ENCODE measurements at regions not wholly inside any gene's neighbourhood (a gene's known extent, or its start where the extent isn't known, plus 50 kb on each side); places are given as distances from the start of the nearest gene placed in this dataset.

DNA sequence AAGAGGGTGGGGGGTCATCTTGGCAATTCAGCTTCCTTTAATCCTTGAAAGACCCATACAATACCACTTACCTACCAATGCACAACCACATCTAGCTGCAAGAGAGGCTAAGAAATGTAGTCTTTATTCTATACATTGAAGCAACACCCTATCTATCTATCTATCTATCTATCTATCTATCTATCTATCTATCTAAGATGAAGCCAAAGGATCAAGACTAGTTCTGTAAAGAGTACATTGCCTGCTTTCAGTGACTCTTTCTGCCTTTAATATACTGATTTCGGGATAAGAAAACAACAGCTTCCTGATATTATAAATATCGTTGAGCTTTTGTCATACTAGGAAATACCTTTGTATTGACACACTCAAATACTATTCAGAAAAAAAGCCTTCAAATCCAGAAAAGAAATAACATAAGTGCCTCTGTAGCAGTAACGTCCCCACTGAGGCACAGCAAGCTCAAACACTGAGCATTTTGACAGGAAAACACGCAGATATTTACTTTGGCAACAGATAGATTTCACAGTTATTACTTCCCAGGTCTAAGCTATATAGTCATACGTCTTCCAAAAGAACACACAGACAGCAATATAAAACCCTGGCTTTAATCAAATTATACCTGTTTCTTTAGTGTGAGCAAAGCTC lies 139.4 kb upstream of the SERTAD2 start:
- peaks cover 0 to 3% of the 10 kb centered on the region in 2 donors for H3K27me3 Mint-ChIP-seq
- ChIA-PET CTCF (interaction anchor here (0.5 to 0.6 kb wide), 2 partner anchors 38 to 481 kb away, joined by 3 read pairs; no protein-coding TSS in a partner anchor), POLR2A (interaction anchor here in 1 of 2 donors (0.6 kb wide), 2 partner anchors 92 to 178 kb away, joined by 3 read pairs; no protein-coding TSS in a partner anchor)
- H3K27ac ChIP-seq (ENCODE audit: low read length), result no peak overlapping the region
- H3K27ac Mint-ChIP-seq, result no peak overlapping the region
- no peak overlapping the region for H3K4me3 Mint-ChIP-seq
- H3K9me3 Mint-ChIP-seq, result no peaks in the 10 kb centered on the region
- WGBS (ENCODE audit: insufficient coverage), result 100% methylated on average over 2 of the region's 5 CpGs
- H3K4me1 Mint-ChIP-seq, result no peaks in the 10 kb centered on the region
- ATAC-seq (replicated peaks in 1 of 4) (no peak), DNase-seq (no peak)
- peaks cover 0 to 2% of the 10 kb centered on the region in 2 experiments for H3K4me1 ChIP-seq (ENCODE audit: control insufficient read depth in 1 of 2, extremely low read depth in 1 of 2, insufficient read depth in 2 of 2, low read length in 2 of 2)
- H3K4me3 ChIP-seq (ENCODE audit: control insufficient read depth in 1 of 2, extremely low read depth in 1 of 2, low read length in 1 of 2), result no peak overlapping the region
- H3K36me3 Mint-ChIP-seq, result no peaks in the 10 kb centered on the region
- H3K27me3 ChIP-seq (replicated peaks in 1 of 2; ENCODE audit: control insufficient read depth in 2 of 2, extremely low read depth in 1 of 2, insufficient read depth in 2 of 2, low read length in 1 of 2), result no peaks in the 10 kb centered on the region
- H3K9me3 ChIP-seq, result no peaks in the 10 kb centered on the region
- no peaks in the 10 kb centered on the region for H3K36me3 ChIP-seq (ENCODE audit: control insufficient read depth in 2 of 2, extremely low read depth in 1 of 2, insufficient read depth in 1 of 2, low read length in 1 of 2)

DNA sequence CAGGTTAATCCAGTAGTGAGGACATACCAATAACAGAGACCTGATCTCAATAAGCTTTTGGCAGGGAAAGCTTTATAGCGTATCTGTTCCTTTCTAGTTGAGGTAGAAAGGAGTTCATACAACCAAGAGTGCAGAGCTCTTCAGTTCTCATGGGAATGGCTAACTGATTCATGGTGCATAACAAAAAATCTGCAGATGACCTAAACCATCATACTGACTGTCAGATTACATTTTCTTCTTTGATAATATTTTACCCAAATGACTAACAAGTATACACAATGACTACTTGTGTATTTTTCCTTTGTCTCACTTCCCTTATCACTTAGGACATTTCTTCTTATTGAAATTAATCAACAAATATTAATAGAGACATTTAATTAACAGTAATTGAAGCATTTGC lies 140.0 kb upstream of the SERTAD2 start:
- ChIA-PET POLR2A (interaction anchor here in 1 of 2 donors (0.6 kb wide), 1 partner anchor 93 kb away, joined by 3 read pairs; no protein-coding TSS in a partner anchor), CTCF (no interaction called here)
- ATAC-seq (replicated peaks in 1 of 4) (no peak), DNase-seq (no peak)
- WGBS (ENCODE audit: insufficient coverage), result no CpG with 5 or more reads among the region's 1 CpG
- Mint-ChIP-seq H3K9me3 (no peaks in the 10 kb centered on the region), H3K27me3 (peaks cover 0 to 3% of the 10 kb centered on the region in 2 donors), H3K4me1 (no peaks in the 10 kb centered on the region), H3K4me3 (no peak overlapping the region), H3K36me3 (no peaks in the 10 kb centered on the region), H3K27ac (no peak overlapping the region)
- Histone ChIP-seq H3K27me3 (replicated peaks in 1 of 2; ENCODE audit: control insufficient read depth in 2 of 2, extremely low read depth in 1 of 2, insufficient read depth in 2 of 2, low read length in 1 of 2) (no peaks in the 10 kb centered on the region), H3K36me3 (ENCODE audit: control insufficient read depth in 2 of 2, extremely low read depth in 1 of 2, insufficient read depth in 1 of 2, low read length in 1 of 2) (no peaks in the 10 kb centered on the region), H3K4me1 (ENCODE audit: control insufficient read depth in 1 of 2, extremely low read depth in 1 of 2, insufficient read depth in 2 of 2, low read length in 2 of 2) (peaks cover 0 to 2% of the 10 kb centered on the region in 2 experiments), H3K27ac (ENCODE audit: low read length) (no peak overlapping the region), H3K9me3 (no peaks in the 10 kb centered on the region), H3K4me3 (ENCODE audit: control insufficient read depth in 1 of 2, extremely low read depth in 1 of 2, low read length in 1 of 2) (no peak overlapping the region)

DNA sequence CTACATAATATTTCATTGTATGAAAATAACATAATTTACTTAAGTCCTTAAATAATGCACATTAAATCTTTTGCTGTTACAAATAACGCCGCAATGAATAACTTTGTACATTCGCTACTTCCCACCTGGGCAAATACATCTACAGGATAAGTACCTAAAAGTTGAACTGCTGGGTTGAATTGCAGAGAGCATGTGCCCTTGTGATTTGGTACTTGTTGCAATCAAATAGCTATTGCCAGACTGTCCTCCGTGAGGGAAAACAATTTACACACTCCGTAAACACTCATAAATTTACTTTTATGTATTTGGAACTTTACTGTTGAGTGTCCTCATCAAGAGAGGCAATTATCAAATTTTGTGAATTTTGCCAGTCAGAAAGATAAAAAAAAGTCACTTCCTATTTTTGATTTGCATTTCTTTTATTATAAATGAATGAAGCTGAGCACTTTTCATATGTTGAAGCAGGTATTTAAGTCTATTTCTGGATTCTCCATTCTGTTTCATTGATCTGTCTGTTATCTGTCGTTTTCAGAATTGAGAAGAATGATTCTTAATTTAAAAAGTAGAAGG lies 140.8 kb upstream of the SERTAD2 start:
- no peaks in the 10 kb centered on the region for H3K9me3 Mint-ChIP-seq
- H3K4me3 Mint-ChIP-seq, result no peak overlapping the region
- peaks cover 0 to 2% of the 10 kb centered on the region in 2 experiments for H3K4me1 ChIP-seq (ENCODE audit: control insufficient read depth in 1 of 2, extremely low read depth in 1 of 2, insufficient read depth in 2 of 2, low read length in 2 of 2)
- H3K4me1 Mint-ChIP-seq, result no peaks in the 10 kb centered on the region
- DNase-seq (no peak), ATAC-seq (replicated peaks in 1 of 4) (no peak)
- no peak overlapping the region for H3K27ac ChIP-seq (ENCODE audit: low read length)
- no peaks in the 10 kb centered on the region for H3K9me3 ChIP-seq
- no peak overlapping the region for H3K27ac Mint-ChIP-seq
- no peak overlapping the region for H3K4me3 ChIP-seq (ENCODE audit: control insufficient read depth in 1 of 2, extremely low read depth in 1 of 2, low read length in 1 of 2)
- H3K27me3 Mint-ChIP-seq, result peaks cover 0 to 3% of the 10 kb centered on the region in 2 donors
- ChIA-PET CTCF (interaction anchor here in 1 of 2 donors (0.7 kb wide), 1 partner anchor 115 kb away, joined by 3 read pairs; no protein-coding TSS in a partner anchor), POLR2A (interaction anchor here in 1 of 2 donors (0.6 kb wide), 1 partner anchor 235 kb away, joined by 3 read pairs; no protein-coding TSS in a partner anchor)
- H3K36me3 ChIP-seq (ENCODE audit: control insufficient read depth in 2 of 2, extremely low read depth in 1 of 2, insufficient read depth in 1 of 2, low read length in 1 of 2), result no peaks in the 10 kb centered on the region
- H3K27me3 ChIP-seq (replicated peaks in 1 of 2; ENCODE audit: control insufficient read depth in 2 of 2, extremely low read depth in 1 of 2, insufficient read depth in 2 of 2, low read length in 1 of 2), result no peaks in the 10 kb centered on the region
- H3K36me3 Mint-ChIP-seq, result no peaks in the 10 kb centered on the region
- no CpG with 5 or more reads among the region's 6 CpGs for WGBS (ENCODE audit: insufficient coverage)

DNA sequence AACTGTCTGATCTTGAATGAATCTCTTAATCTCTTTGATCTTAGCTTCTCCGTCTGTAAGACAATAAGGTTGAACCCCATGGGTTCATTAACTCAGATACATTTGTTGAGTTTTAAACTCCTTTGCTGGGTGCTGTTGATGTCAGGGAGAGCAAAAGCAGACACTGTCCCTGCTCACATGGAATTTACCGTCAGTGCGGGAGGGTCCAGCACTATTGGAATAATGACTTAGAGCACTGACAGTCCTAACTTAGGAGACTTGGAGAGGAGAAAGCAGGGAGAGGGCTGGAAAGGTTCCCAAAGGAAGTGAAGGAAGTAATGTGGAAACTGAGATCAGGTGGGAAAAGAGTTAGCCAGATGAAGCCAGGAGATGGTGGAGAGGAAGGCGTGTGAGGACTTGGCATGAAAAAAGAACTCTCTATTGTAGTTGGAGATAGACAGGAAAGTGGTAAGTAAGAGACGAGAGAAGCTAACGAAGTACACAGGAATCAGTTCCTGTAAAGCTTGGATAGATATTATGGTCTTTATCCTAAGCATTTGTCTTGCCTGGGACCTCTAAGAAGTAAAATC lies 141.4 kb upstream of the SERTAD2 start:
- 65% methylated on average over 5 of the region's 6 CpGs for WGBS (ENCODE audit: insufficient coverage)
- Mint-ChIP-seq H3K9me3 (no peaks in the 10 kb centered on the region), H3K4me3 (no peak overlapping the region), H3K36me3 (no peaks in the 10 kb centered on the region), H3K4me1 (no peaks in the 10 kb centered on the region), H3K27me3 (peaks cover 0 to 3% of the 10 kb centered on the region in 2 donors), H3K27ac (no peak overlapping the region)
- Histone ChIP-seq H3K36me3 (ENCODE audit: control insufficient read depth in 2 of 2, extremely low read depth in 1 of 2, insufficient read depth in 1 of 2, low read length in 1 of 2) (no peaks in the 10 kb centered on the region), H3K27me3 (replicated peaks in 1 of 2; ENCODE audit: control insufficient read depth in 2 of 2, extremely low read depth in 1 of 2, insufficient read depth in 2 of 2, low read length in 1 of 2) (peaks cover 0 to 3% of the 10 kb centered on the region in 2 experiments), H3K4me3 (ENCODE audit: control insufficient read depth in 1 of 2, extremely low read depth in 1 of 2, low read length in 1 of 2) (no peak overlapping the region), H3K9me3 (no peaks in the 10 kb centered on the region), H3K4me1 (ENCODE audit: control insufficient read depth in 1 of 2, extremely low read depth in 1 of 2, insufficient read depth in 2 of 2, low read length in 2 of 2) (peaks cover 0 to 2% of the 10 kb centered on the region in 2 experiments), H3K27ac (ENCODE audit: low read length) (no peak overlapping the region)
- DNase-seq (no peak), ATAC-seq (replicated peaks in 1 of 4) (no peak)
- CTCF ChIA-PET, result interaction anchor here in 1 of 2 donors (0.7 kb wide), 1 partner anchor 116 kb away, joined by 3 read pairs; no protein-coding TSS in a partner anchor
- POLR2A ChIA-PET, result no interaction called here

DNA sequence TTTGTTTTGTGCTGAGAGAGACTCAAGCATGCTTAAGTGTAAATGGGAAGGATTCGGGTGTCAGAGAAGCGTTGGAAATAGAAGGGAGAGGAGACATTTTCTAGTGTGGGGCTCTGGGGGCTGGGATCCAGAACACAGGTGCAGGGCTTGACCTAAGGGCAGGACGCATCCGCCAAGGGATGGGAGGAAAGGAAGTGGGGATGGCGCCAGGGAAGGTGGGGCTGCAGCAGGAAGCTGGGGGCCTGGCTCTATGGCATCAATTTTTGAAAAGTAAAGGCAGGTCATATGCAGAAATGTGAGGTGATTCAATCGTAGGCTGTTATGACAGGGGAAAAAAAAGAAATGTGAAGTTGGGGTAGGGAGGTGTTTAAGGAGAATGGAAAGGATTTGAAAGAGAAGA lies 143.2 kb upstream of the SERTAD2 start:
- ATAC-seq (replicated peaks in 1 of 4) (no peak), DNase-seq (no peak)
- Mint-ChIP-seq H3K27me3 (peaks cover 0 to 3% of the 10 kb centered on the region in 2 donors), H3K27ac (no peak overlapping the region), H3K4me1 (no peaks in the 10 kb centered on the region), H3K36me3 (no peaks in the 10 kb centered on the region), H3K4me3 (no peak overlapping the region), H3K9me3 (no peaks in the 10 kb centered on the region)
- H3K4me3 ChIP-seq (ENCODE audit: control insufficient read depth in 1 of 2, extremely low read depth in 1 of 2, low read length in 1 of 2), result no peak overlapping the region
- ChIA-PET CTCF (interaction anchor here in 1 of 2 donors (0.7 kb wide), 1 partner anchor 311 kb away, joined by 4 read pairs; no protein-coding TSS in a partner anchor), POLR2A (interaction anchor here in 1 of 2 donors (0.6 kb wide), 1 partner anchor 10 kb away, joined by 5 read pairs; no protein-coding TSS in a partner anchor)
- H3K27me3 ChIP-seq (replicated peaks in 1 of 2; ENCODE audit: control insufficient read depth in 2 of 2, extremely low read depth in 1 of 2, insufficient read depth in 2 of 2, low read length in 1 of 2), result peaks cover 0 to 10% of the 10 kb centered on the region in 2 experiments
- peaks cover 0 to 2% of the 10 kb centered on the region in 2 experiments for H3K4me1 ChIP-seq (ENCODE audit: control insufficient read depth in 1 of 2, extremely low read depth in 1 of 2, insufficient read depth in 2 of 2, low read length in 2 of 2)
- WGBS (ENCODE audit: insufficient coverage), result 52% methylated on average over 6 of the region's 6 CpGs
- H3K36me3 ChIP-seq (ENCODE audit: control insufficient read depth in 2 of 2, extremely low read depth in 1 of 2, insufficient read depth in 1 of 2, low read length in 1 of 2), result no peaks in the 10 kb centered on the region
- H3K9me3 ChIP-seq, result no peaks in the 10 kb centered on the region
- no peak overlapping the region for H3K27ac ChIP-seq (ENCODE audit: low read length)

DNA sequence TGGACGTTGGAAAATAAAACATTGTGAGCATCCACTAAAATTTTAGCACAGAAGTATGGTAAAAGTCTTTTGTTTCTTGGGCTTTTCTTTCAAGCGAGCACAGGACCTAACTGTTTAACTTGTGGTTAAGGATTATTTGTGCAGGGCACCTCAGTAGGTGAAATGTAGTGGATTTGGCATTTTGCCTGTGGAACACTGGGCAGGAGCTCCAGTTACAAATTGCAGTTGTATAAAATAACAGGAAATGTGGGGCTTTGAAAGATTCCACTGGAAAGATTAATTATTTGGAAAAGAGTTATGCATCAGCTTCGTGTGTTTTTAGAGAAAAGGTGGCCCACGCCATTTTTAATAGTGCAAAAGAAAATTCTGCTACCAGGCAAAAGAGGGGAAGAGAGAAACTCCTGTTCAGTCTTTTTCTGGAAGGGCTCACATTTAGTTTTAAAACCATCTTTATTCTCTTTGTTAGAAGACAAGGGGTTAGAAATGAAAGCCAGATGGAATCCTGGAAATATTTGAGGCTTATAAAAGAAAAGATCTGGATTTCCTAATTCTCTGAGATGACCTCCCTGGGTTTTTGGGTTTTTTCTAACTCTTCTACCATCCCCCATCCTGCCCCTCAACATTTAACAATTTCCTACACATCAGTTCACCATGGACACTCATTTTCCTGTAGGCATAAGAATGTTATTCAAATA lies 144.3 kb upstream of the SERTAD2 start:
- no peaks in the 10 kb centered on the region for H3K4me1 Mint-ChIP-seq
- H3K9me3 Mint-ChIP-seq, result no peaks in the 10 kb centered on the region
- peaks cover 0 to 3% of the 10 kb centered on the region in 2 donors for H3K27me3 Mint-ChIP-seq
- Histone ChIP-seq H3K27ac (ENCODE audit: low read length) (no peak overlapping the region), H3K27me3 (replicated peaks in 1 of 2; ENCODE audit: control insufficient read depth in 2 of 2, extremely low read depth in 1 of 2, insufficient read depth in 2 of 2, low read length in 1 of 2) (peaks cover 0 to 10% of the 10 kb centered on the region in 2 experiments), H3K4me3 (ENCODE audit: control insufficient read depth in 1 of 2, extremely low read depth in 1 of 2, low read length in 1 of 2) (no peak overlapping the region), H3K36me3 (ENCODE audit: control insufficient read depth in 2 of 2, extremely low read depth in 1 of 2, insufficient read depth in 1 of 2, low read length in 1 of 2) (no peaks in the 10 kb centered on the region), H3K9me3 (no peaks in the 10 kb centered on the region), H3K4me1 (ENCODE audit: control insufficient read depth in 1 of 2, extremely low read depth in 1 of 2, insufficient read depth in 2 of 2, low read length in 2 of 2) (peaks cover 0 to 2% of the 10 kb centered on the region in 2 experiments)
- H3K4me3 Mint-ChIP-seq, result no peak overlapping the region
- no peaks in the 10 kb centered on the region for H3K36me3 Mint-ChIP-seq
- ChIA-PET POLR2A (no interaction called here), CTCF (interaction anchor here in 1 of 2 donors (0.7 kb wide), 1 partner anchor 312 kb away, joined by 4 read pairs; no protein-coding TSS in a partner anchor)
- DNase-seq (no peak), ATAC-seq (replicated peaks in 1 of 4) (no peak)
- 77% methylated on average over 4 of the region's 4 CpGs for WGBS (ENCODE audit: insufficient coverage)
- no peak overlapping the region for H3K27ac Mint-ChIP-seq

All from T-cell (primary cell).